OCI-LY1 (cell line): ENCODE measurements at regions not wholly inside any gene's neighbourhood (a gene's known extent, or its start where the extent isn't known, plus 50 kb on each side); places are given as distances from the start of the nearest gene placed in this dataset.

Experiments
- H2AFZ ChIP-seq: fragments of 200-600 bp; sonication (generic), shearing (Covaris generic); 2 replicates; pipeline ENCODE4 v1.6.0; 2014; ENCODE audit warnings: antibody characterized with exemption, mild to moderate bottlenecking, low read length
- H3F3A ChIP-seq: fragments of 200-600 bp; sonication (generic), shearing (Covaris generic); 2 replicates; pipeline ENCODE4 v1.6.0; 2014; ENCODE audit warnings: mild to moderate bottlenecking, antibody characterized with exemption, low read length, moderate library complexity; ENCODE audit not compliant: insufficient read depth
- H3K27ac ChIP-seq: fragments of 200-600 bp; sonication (generic); 2 replicates; pipeline ENCODE4 v1.5.1; 2014; ENCODE audit warnings: low read length, mixed run types, mild to moderate bottlenecking, low read depth; ENCODE audit not compliant: poor library complexity, severe bottlenecking
- H3K27me3 ChIP-seq: fragments of 200-600 bp; sonication (generic); 2 replicates; pipeline ENCODE4 v1.6.0; 2014; ENCODE audit warnings: antibody characterized with exemption, mild to moderate bottlenecking, low read length, moderate library complexity; ENCODE audit not compliant: insufficient read depth
- H3K36me3 ChIP-seq: fragments of 200-600 bp; sonication (generic); 2 replicates; pipeline ENCODE4 v1.6.1; 2014; ENCODE audit warnings: mild to moderate bottlenecking, antibody characterized with exemption, low read length, moderate library complexity, mixed read lengths; ENCODE audit not compliant: insufficient read depth
- H3K4me1 ChIP-seq: fragments of 200-600 bp; sonication (generic); 2 replicates; pipeline ENCODE4 v1.5.1; 2014; ENCODE audit warnings: mild to moderate bottlenecking, low read length, moderate library complexity; ENCODE audit not compliant: insufficient read depth, severe bottlenecking
- H3K4me2 ChIP-seq: fragments of 200-600 bp; sonication (generic), shearing (Covaris generic); 2 replicates; pipeline ENCODE4 v1.6.1; 2014; ENCODE audit warnings: low read length
- H3K4me3 ChIP-seq: fragments of 200-600 bp; sonication (generic); 2 replicates; pipeline ENCODE4 v1.5.1; 2014; ENCODE audit warnings: low read length, low read depth, mild to moderate bottlenecking, mixed read lengths; ENCODE audit not compliant: poor library complexity, severe bottlenecking
- H3K79me2 ChIP-seq: fragments of 200-600 bp; shearing (Covaris generic); 2 replicates; pipeline ENCODE4 v1.6.1; 2016; ENCODE audit warnings: mixed run types, low read length, mixed read lengths; ENCODE audit not compliant: insufficient read depth
- H3K9ac ChIP-seq: fragments of 200-600 bp; sonication (generic), shearing (Covaris generic); 2 replicates; pipeline ENCODE4 v1.6.1; 2014; ENCODE audit warnings: mild to moderate bottlenecking, low read length, mixed read lengths
- H3K9me2 ChIP-seq: fragments of 200-600 bp; sonication (generic), shearing (Covaris generic); 2 replicates; pipeline ENCODE4 v1.6.1; 2014; ENCODE audit warnings: low read depth, mild to moderate bottlenecking, low read length, mixed read lengths
- H3K9me3 ChIP-seq: fragments of 200-600 bp; shearing (Covaris generic); 2 replicates; pipeline ENCODE4 v1.6.1; 2014; ENCODE audit warnings: low read length, mixed read lengths
- H4K20me1 ChIP-seq: fragments of 200-600 bp; sonication (generic), shearing (Covaris generic); 2 replicates; pipeline ENCODE4 v1.6.0; 2016; ENCODE audit warnings: mild to moderate bottlenecking, low read length; ENCODE audit not compliant: insufficient read depth
- EZH2 ChIP-seq: fragments of 200-600 bp; sonication (generic), shearing (Covaris generic); IDR thresholded peaks from 2 replicates; pipeline ENCODE4 v1.8.0; 2017; ENCODE audit warnings: borderline replicate concordance, mixed run types, mild to moderate bottlenecking, antibody characterized with exemption, low read length, moderate library complexity, mixed read lengths
- TF ChIP-seq, protein P1 (sequence below): fragments of 200-600 bp; sonication (generic), shearing (Covaris generic); IDR thresholded peaks from 2 replicates; pipeline ENCODE4 v1.5.1; 2017; ENCODE audit warnings: mild to moderate bottlenecking, antibody characterized with exemption, low read length, moderate library complexity, mixed read lengths

GRCh38 chr5:117436846-117437245, 862.2 kb upstream of the SEMA6A start:
- Histone ChIP-seq H3K4me2 (no peak overlapping the region), H4K20me1 (no peaks in the 10 kb centered on the region), H2AFZ (no peak overlapping the region), H3K27ac (no peak overlapping the region), H3K4me3 (no peak overlapping the region), H3K9me2 (no peaks in the 10 kb centered on the region), H3K9me3 (no peaks in the 10 kb centered on the region), H3K27me3 (no peaks in the 10 kb centered on the region), H3K36me3 (no peaks in the 10 kb centered on the region), H3K4me1 (no peaks in the 10 kb centered on the region), H3K79me2 (no peaks in the 10 kb centered on the region), H3K9ac (no peak overlapping the region), H3F3A (no peaks in the 10 kb centered on the region)
- TF ChIP-seq EZH2: no peak
- TF ChIP-seq, protein P1, sequence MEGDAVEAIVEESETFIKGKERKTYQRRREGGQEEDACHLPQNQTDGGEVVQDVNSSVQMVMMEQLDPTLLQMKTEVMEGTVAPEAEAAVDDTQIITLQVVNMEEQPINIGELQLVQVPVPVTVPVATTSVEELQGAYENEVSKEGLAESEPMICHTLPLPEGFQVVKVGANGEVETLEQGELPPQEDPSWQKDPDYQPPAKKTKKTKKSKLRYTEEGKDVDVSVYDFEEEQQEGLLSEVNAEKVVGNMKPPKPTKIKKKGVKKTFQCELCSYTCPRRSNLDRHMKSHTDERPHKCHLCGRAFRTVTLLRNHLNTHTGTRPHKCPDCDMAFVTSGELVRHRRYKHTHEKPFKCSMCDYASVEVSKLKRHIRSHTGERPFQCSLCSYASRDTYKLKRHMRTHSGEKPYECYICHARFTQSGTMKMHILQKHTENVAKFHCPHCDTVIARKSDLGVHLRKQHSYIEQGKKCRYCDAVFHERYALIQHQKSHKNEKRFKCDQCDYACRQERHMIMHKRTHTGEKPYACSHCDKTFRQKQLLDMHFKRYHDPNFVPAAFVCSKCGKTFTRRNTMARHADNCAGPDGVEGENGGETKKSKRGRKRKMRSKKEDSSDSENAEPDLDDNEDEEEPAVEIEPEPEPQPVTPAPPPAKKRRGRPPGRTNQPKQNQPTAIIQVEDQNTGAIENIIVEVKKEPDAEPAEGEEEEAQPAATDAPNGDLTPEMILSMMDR: no peak

DNA sequence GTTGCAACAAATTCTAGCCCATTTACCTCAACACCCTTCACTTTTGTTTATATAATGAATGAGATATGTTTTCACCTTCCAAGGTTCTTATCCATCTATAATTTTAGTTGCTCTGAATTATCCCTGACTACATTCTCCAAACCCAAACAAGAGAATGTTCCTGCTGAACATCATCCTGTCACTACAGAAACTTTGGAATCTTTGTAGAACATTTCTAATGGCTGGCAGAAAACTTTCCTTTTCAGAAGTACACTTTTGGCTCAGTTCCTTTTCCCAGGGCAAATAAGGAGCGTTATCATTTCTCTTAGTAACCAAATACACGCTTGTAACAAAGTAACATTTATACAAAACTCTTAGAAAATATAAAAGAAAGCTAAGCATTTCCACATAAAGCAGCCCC, 860.6 kb upstream of the SEMA6A start:
- no peak overlapping the region for H3K4me3 ChIP-seq
- no peaks in the 10 kb centered on the region for H3K9me3 ChIP-seq
- no peaks in the 10 kb centered on the region for H3F3A ChIP-seq
- no peaks in the 10 kb centered on the region for H3K9me2 ChIP-seq
- no peak overlapping the region for H3K9ac ChIP-seq
- no peaks in the 10 kb centered on the region for H3K4me1 ChIP-seq
- TF ChIP-seq EZH2: no peak
- TF ChIP-seq, protein P1: no peak
- no peak overlapping the region for H3K4me2 ChIP-seq
- no peaks in the 10 kb centered on the region for H4K20me1 ChIP-seq
- no peak overlapping the region for H2AFZ ChIP-seq
- no peak overlapping the region for H3K27ac ChIP-seq
- no peaks in the 10 kb centered on the region for H3K27me3 ChIP-seq
- H3K36me3 ChIP-seq: no peaks in the 10 kb centered on the region
- H3K79me2 ChIP-seq: no peaks in the 10 kb centered on the region

GRCh38 chr5:117434254-117434653, 859.6 kb upstream of the SEMA6A start:
- H3K4me1 ChIP-seq: no peaks in the 10 kb centered on the region
- no peaks in the 10 kb centered on the region for H3K79me2 ChIP-seq
- no peak overlapping the region for H3K4me2 ChIP-seq
- no peak overlapping the region for H2AFZ ChIP-seq
- H3K9ac ChIP-seq: no peak overlapping the region
- no peak overlapping the region for H3K4me3 ChIP-seq
- no peaks in the 10 kb centered on the region for H3K9me2 ChIP-seq
- H3K36me3 ChIP-seq: no peaks in the 10 kb centered on the region
- no peak overlapping the region for H3K27ac ChIP-seq
- no peaks in the 10 kb centered on the region for H3K27me3 ChIP-seq
- H3K9me3 ChIP-seq: no peaks in the 10 kb centered on the region
- no peaks in the 10 kb centered on the region for H4K20me1 ChIP-seq
- TF ChIP-seq EZH2: no peak
- TF ChIP-seq, protein P1: no peak
- H3F3A ChIP-seq: no peaks in the 10 kb centered on the region
